ENCODE measurements at regions not wholly inside any gene's neighbourhood (a gene's known extent, or its start where the extent isn't known, plus 50 kb on each side); places are given as distances from the start of the nearest gene placed in this dataset.

DNA sequence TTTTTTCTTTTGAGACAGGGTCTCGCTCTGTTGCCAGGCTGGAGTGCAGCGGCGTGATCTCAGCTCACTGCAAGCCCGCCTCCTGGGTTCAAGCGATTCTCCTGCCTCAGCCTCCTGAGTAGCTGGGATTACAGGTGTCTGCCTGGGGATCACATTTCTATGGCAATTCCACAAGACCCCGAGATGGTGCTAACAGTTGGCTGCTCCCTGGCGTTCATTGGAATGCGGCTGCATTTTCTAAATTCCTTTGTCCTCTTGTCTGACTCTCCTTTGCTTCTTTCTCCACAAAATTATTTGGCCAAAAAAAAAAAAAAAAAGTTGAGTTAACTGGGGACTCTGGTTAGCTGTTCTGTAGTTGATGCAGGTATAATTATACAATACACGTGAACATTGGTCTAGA lies 176.4 kb downstream of the ETS2 start:
- DNase-seq = no peak

- DNase-seq = no peak
Observed at GRCh38 chr21:38980416-38981313, 174.9 kb downstream of the ETS2 start.

GRCh38 chr21:38979271-38980121 lies 173.8 kb downstream of the ETS2 start:
- peak in 1 of 2 donors; percentile 27 for DNase-seq

- DNase-seq = no peak
Observed at GRCh38 chr21:38976900-38977299, 171.2 kb downstream of the ETS2 start.

DNA sequence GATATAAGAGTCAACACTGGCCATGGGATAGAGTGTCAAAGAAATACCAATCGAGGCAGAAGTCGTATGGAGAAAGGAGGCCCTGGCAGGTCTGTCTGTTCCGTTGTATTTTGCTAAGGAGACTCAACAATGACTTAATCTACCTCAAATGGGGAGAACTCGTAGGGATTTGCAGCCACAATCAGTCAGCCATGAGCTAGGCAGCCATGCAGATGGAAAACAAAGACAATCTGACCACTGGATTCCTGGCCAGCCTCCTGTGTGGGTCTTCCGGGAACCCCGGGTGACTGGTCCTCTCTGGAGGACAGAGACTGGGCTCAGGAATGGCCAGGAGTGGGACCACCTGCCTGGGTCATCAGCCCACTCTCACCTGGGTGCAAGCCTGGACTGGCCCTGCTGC lies 167.8 kb downstream of the ETS2 start:
- no peak for DNase-seq

DNA sequence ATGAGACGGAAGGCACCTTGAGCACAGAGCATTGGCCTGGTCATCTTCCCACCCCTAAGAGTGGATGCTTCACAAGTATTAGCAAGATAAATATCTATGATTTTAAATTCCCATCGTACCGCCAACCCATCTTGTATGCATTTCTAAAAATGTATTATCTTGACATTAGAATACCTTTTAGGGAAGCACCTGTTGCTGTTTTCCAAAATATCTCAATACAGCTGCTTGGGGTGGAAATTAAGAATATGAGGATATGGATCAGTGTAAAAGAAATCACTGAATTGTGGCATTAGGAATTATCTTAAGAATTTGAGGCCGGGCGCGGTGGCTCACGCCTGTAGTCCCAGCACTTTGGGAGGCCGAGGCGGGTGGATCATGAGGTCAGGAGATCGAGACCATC lies 166.3 kb downstream of the ETS2 start:
- no peak for DNase-seq

- DNase-seq = no peak
Observed at GRCh38 chr21:38970765-38971164, 165.0 kb downstream of the ETS2 start.

- no peak for DNase-seq
Observed at GRCh38 chr21:38968887-38969543, 163.3 kb downstream of the ETS2 start.

DNA sequence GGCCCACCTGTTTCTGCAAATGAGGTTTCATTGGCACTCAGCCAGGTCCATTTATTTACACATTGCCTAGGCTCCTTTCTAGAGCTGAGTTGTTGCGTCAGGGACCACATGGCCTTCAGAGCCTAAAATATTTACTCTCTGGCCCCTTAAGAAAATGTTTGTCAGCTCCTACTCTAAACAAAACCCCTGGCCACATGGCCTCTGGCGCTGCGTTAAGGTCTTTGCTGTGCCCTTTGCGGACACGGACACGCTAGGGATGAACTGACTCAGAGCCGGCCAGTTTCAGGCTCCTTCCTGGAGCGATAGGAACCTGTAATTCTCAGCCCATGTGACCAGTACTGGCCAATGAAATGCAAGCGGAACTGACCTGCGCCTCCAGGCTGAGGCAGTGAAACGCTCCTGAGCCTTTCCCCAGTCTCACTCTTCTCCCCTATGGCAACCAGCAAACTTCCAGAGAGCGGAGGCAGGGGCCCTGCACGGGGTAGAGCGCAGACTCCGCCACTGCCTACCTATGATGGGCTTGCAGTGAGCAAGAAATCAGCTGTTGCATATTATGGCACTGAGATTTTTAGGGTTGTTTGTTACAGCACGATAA lies 160.3 kb downstream of the ETS2 start:
- no peak for DNase-seq

GRCh38 chr21:38965241-38965640 lies 159.5 kb downstream of the ETS2 start:
- no peak for DNase-seq

DNA sequence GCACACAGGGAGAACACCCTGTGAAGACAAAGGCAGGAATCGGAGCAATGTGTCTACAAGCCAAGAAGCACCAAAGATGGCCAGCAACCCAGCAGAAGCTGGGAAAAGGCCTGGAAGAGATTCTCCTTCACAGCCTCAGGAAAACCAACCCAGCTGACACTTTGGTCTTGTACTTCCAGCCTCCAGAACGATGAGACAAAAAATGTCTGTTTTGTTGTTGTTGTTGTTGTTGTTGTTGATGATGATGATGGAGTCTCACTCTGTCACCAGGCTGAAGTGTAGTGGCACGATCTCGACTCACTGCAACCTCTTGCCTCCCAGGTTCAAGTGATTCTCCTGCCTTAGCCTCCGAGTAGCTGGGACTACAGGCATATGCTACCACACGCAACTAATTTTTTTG lies 157.3 kb downstream of the ETS2 start:
- no peak for DNase-seq

- DNase-seq = no peak
Observed at GRCh38 chr21:38960251-38960650, 154.5 kb downstream of the ETS2 start.

DNA sequence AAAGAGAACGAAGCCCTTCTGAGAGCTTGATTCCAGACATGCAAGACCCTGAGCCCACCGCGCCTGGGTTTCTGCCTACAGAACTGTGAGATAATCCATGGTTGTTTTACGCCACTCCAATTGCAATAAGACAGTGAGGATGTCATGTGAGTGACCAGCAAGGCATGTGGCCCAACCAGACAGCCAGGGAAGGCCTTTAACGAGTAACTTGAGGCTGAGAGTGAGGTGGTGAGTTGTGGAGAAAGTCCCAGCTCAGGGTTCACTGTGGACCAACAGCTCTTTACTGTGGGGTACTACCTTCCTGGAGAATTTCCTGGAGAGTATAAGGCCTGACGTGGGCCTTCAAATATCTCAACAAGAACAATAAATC lies 153.9 kb downstream of the ETS2 start:
- DNase-seq = no peak

- peak in 1 of 2 donors; percentile 18 for DNase-seq
Observed at GRCh38 chr21:38958940-38959691, 153.4 kb downstream of the ETS2 start.

DNA sequence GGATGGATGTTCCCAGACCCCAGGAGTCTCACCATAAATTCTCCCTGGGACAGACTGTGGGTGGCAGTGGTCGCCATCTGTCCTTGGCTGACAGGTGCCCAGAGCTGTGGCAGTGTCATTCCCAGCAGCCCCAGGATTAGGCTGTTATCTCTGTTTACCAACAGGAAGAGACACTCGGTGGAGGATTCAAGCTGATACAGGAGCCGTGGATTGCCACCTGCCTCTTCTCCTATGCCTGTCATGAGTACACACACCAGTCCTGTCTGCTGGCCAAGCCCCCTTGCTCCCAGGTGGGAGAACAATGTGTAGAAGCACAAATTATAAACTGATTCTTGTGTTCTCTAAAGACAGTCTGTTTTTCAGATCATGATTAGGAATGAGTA lies 152.6 kb downstream of the ETS2 start:
- no peak for DNase-seq

DNA sequence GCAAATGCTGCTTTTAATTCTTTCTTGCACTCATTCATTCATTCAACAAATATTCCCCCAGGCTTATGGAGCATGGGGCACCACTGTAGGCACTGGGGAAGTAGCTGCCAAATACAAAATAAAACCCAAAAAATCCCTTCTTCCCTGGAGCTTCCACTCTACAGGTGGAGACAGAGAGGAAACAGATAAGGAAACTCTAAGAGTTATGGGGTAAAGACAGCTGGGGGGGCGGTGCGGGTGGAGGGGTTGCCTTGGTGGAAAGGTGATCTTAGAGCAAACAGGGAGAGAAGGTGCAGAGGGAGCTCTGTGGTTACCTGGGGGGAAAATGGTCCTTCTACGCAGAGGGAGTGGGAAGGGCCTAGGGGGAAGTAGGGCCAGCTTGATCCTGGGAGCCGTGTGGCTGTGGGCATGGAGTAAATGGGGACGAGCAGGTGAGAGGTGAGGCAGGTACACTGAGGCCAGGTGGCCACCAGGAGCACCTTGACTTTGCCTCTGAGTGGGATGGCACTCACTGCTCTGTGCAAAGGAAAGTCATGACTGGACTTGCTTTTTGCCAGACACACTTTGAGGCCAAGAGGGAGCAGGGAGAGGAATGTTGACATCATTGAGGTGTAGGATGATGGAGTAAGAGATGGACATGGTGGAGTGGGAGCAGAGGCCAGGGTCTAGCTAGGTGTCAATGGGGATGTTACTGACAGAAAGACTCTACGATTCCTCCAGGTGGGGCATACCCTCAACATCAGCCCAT lies 152.0 kb downstream of the ETS2 start:
- no peak for DNase-seq

- no peak for DNase-seq
Observed at GRCh38 chr21:38956856-38957571, 151.3 kb downstream of the ETS2 start.

DNA sequence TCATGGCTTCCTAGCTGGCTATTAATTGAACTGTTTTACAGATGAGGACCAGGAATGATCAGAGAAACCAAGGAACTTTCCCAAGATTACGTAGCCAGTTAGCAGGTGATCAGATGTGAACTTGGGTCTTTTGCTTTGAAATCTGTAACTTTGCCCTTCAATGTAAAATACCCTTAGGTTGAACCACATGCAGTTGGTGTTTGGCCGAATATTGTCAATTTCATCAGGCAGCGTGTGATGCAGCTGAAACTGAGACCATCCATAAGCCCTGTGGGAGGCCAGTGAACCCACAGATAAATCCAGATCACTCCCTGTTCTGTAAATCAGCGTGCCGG lies 150.8 kb downstream of the ETS2 start:
- DNase-seq = no peak

DNA sequence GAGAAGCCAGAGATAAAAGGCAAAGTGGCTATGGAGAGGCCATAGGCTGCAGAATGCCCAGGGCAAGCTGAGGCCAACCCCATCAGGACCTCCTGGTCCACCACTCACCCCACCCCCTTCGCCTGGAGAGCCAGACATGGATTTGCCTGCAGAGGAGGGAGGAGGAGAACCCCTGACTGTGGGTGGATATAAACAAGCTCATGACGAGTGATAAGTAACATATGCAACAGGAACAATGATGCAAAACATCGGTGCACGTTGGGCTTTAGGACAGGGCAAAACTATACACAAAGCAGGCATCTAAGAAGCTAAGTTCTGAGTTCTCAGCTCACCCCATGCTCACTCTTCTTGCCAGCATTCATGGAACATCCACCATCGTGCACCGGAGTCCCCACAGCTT lies 150.3 kb downstream of the ETS2 start:
- no peak for DNase-seq

GRCh38 chr21:38955495-38955894 lies 149.8 kb downstream of the ETS2 start:
- no peak for DNase-seq

- DNase-seq = no peak
Observed at GRCh38 chr21:38954588-38955004, 148.9 kb downstream of the ETS2 start.

Data from CD4-positive, alpha-beta T cell treated with Interleukin-4 for 1 hour (primary cell).